Central memory CD8-positive, alpha-beta T cell (primary cell): ENCODE measurements at regions not wholly inside any gene's neighbourhood (a gene's known extent, or its start where the extent isn't known, plus 50 kb on each side); places are given as distances from the start of the nearest gene placed in this dataset.

Experiments
- ATAC-seq: fragments of 150-1000 bp; cut with Tn5 transposase; replicated peaks from 2 replicates; pipeline ENCODE4 v1.10.0; 2022; ENCODE audit warnings: mild to moderate bottlenecking, moderate FRiP score, moderate number of reproducible peaks; ENCODE audit not compliant: poor library complexity, severe bottlenecking; ENCODE audit errors: extremely low read depth
- DNase-seq, 2 donors: peaks; one replicate each; pipeline ENCODE4 v3.0.0; 2021; ENCODE audit warnings: low spot score in 2 of 2
- H3K27ac Mint-ChIP-seq: one replicate; pipeline ENCODE4 v1.8.0; 2022; ENCODE audit warnings: low read depth, mild to moderate bottlenecking, moderate library complexity, mixed read lengths
- H3K27me3 Mint-ChIP-seq: one replicate; pipeline ENCODE4 v1.8.0; 2022; ENCODE audit warnings: mixed read lengths
- H3K36me3 Mint-ChIP-seq: one replicate; pipeline ENCODE4 v1.8.0; 2022; ENCODE audit warnings: mild to moderate bottlenecking, moderate library complexity, mixed read lengths; ENCODE audit not compliant: insufficient read depth
- H3K4me1 Mint-ChIP-seq: one replicate; pipeline ENCODE4 v1.8.0; 2022; ENCODE audit warnings: mixed read lengths
- H3K4me3 Mint-ChIP-seq: one replicate; pipeline ENCODE4 v1.8.0; 2022; ENCODE audit warnings: mild to moderate bottlenecking, moderate library complexity, mixed read lengths
- H3K9me3 Mint-ChIP-seq: one replicate; pipeline ENCODE4 v1.8.0; 2022; ENCODE audit warnings: mixed read lengths

DNA sequence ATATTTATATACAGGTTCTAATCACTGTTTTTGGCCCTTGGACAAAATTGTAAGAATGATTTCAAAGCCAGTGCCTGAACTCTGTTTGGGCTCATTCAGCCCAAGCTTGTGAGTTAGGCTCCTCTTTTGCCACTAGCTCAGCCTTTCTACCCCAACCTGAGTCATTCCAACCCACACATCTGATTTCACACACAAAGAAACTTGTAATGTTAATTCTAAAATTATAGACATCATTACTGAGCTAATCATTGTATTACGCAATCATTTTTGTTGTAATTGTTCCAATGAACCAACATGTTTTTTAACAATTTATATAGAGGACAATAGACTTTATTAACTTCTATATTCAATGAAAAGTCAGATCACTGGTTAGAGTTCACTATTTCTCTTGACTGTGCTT is 441.1 kb downstream of the ETNK1 start:
- DNase-seq, result no peak
- Mint-ChIP-seq H3K36me3 (no peaks in the 10 kb centered on the region), H3K27ac (no peak overlapping the region), H3K27me3 (no peaks in the 10 kb centered on the region), H3K4me3 (no peak overlapping the region), H3K4me1 (no peaks in the 10 kb centered on the region), H3K9me3 (no peaks in the 10 kb centered on the region)
- no peak for ATAC-seq

DNA sequence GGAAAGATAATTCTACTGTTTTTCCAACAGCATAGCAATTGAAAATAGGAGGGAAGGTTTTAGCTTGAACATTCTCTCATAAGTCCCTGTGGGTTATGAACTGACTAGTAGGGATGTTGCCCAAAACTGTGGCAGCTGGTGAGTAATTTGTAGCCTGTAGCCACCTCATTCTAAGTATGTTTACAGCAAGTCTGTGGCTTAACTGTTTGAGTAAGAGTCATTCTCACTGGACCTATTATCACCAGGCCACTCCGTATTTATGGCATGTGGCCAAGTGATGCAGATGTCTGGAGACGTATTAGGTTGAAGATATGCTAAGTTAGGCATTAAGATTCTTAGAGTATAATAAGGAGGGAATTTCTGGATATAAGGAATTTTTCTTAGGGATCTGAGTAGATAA is 458.3 kb downstream of the ETNK1 start:
- no peaks in the 10 kb centered on the region for H3K4me1 Mint-ChIP-seq
- ATAC-seq, result no peak

DNA sequence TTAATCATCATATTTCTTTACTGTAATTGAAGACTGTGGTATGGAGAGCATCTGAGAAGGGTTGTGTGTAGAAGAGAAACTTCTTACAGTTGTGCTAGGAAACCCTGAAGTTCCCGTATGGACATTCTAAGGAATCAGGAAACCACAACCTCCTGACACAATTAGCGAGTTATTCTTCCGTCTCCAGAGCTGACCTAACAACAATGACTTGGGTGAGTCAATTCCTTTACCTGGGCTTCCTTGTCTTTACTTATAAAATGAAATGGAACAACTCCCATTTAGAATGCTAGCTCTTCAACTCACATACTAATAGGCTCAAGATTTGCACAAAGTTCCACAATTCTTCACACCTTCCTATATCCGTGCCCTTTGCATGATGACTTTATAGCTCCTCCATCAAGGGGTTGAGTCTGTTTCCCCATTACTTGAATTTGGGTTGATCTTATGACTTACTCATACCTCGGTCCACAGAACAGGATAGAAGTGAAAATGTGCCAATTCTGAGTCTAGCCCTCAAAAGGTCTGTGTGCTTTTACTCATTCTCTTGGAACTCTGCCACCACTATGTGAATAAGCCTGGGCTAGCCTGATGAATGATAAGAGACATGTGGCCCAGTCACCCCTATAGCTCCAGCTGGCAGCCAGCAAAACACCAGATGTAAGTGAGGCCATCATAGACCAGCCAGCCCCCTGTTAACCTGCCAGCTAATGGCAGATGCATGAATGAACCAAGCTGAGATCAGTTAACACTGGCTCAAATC is 459.4 kb downstream of the ETNK1 start:
- H3K36me3 Mint-ChIP-seq, result no peaks in the 10 kb centered on the region
- H3K4me3 Mint-ChIP-seq, result no peak overlapping the region
- ATAC-seq (no peak), DNase-seq (no peak)
- H3K27ac Mint-ChIP-seq, result no peak overlapping the region
- H3K9me3 Mint-ChIP-seq, result peaks cover 7% of the 10 kb centered on the region
- no peaks in the 10 kb centered on the region for H3K27me3 Mint-ChIP-seq
- H3K4me1 Mint-ChIP-seq, result no peaks in the 10 kb centered on the region

More for the DNA sequence above, 458.3 kb downstream of the ETNK1 start:
- no peak overlapping the region for H3K27ac Mint-ChIP-seq
- H3K27me3 Mint-ChIP-seq, result no peaks in the 10 kb centered on the region
- H3K4me3 Mint-ChIP-seq, result no peak overlapping the region
- peaks cover 7% of the 10 kb centered on the region for H3K9me3 Mint-ChIP-seq
- no peak for DNase-seq
- H3K36me3 Mint-ChIP-seq, result no peaks in the 10 kb centered on the region

DNA sequence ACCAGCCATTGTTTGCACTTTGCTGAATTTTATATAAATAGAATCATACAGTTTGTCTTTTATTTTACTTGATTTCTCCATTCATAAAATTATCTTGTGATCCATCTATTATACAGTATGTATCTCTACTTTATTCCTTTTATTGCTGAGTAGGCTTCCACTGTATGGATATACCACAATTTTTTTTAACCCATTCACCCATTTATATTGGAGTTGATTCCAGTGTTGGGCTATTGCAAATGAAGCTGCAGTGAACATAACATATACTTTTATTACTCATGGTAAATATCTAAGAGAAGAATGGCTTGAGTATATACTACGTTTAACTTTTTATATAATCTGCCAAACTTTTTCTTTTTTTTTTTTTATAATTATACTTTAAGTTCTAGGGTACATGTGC is 463.6 kb downstream of the ETNK1 start:
- DNase-seq (no peak), ATAC-seq (no peak)
- Mint-ChIP-seq H3K9me3 (peaks cover 5% of the 10 kb centered on the region), H3K27ac (no peak overlapping the region), H3K4me1 (no peaks in the 10 kb centered on the region), H3K36me3 (no peaks in the 10 kb centered on the region), H3K4me3 (no peak overlapping the region), H3K27me3 (no peaks in the 10 kb centered on the region)

DNA sequence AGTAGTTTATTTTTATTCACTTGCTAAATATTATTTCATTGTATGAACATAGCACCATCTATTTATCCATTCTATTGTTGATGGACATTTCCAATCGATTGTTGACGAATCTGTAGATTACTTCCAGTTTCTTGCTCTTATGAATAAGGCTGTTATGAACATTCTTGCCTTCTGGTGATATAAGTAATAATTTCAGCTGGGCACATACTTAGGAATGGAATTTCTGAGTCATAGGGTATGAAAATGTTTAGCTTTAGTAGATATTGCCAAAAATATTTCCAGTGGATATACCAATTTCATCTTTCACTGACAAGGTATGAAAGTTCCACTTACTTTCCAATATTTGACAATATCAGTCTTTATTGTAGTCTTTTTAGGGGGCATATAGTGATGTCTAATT is 468.5 kb downstream of the ETNK1 start:
- ATAC-seq (no peak), DNase-seq (no peak)
- Mint-ChIP-seq H3K27me3 (no peaks in the 10 kb centered on the region), H3K4me1 (no peaks in the 10 kb centered on the region), H3K27ac (no peak overlapping the region), H3K4me3 (no peak overlapping the region), H3K36me3 (no peaks in the 10 kb centered on the region), H3K9me3 (peaks cover 5% of the 10 kb centered on the region)

DNA sequence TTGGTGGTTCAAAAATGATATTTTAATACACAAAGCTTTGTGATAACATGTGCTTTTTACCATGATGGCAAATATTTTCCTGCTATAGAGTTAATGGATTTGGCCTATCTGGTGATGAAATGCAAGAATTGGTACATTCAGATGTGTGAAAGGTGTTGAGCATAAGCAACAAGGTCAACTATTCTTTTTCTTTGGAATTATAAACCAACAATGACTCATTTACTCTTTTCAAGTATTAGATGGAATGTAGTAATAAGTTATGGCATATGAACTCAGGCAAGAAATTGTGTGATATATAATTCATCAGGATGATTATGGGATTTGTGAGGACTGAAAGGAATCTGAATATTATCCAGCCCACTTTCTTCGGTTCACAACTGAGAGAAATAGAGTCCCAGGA is 471.4 kb downstream of the ETNK1 start:
- H3K4me1 Mint-ChIP-seq, result no peaks in the 10 kb centered on the region
- peaks cover 5% of the 10 kb centered on the region for H3K9me3 Mint-ChIP-seq
- no peak overlapping the region for H3K27ac Mint-ChIP-seq
- H3K27me3 Mint-ChIP-seq, result no peaks in the 10 kb centered on the region
- H3K4me3 Mint-ChIP-seq, result no peak overlapping the region
- ATAC-seq (no peak), DNase-seq (no peak)
- H3K36me3 Mint-ChIP-seq, result no peaks in the 10 kb centered on the region

DNA sequence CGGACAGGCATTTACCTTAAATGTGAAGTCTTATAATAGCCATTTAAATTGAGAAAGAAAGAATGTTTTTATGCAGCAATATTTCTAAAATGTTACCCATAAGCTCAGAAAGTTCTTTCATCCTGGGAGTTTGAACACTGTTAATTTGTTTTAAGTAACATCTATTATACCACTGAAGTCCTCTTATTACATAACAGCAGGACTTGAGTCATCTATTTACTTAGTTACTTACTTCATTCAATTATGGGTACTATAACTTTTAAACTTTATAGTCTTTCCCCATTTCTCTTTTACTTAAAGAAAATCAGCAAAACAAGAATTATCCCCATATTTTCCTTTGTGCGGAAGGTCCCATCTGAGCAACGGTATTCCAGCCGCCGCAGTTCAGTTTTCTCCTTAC is 473.1 kb downstream of the ETNK1 start:
- H3K9me3 Mint-ChIP-seq, result no peaks in the 10 kb centered on the region
- DNase-seq, result no peak

DNA sequence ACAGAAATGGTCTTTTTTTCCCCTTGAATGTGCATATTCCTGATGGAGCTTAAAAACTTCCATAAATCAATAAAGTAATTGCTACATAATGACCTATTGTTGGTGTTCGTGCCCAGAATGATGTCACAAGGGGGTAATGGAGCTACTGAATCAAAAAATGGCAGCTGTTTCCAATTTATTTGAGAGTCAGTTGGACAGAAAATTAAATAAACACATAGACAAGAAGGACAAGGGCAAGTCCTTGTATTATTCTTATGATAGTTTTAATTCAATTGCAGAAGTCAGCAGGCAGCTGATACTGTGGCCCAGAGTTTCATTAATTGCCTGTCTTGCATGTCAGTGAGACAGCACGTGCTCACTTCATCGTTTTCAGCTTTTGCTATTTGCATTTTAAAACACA is 473.5 kb downstream of the ETNK1 start:
- ATAC-seq, result no peak
- H3K36me3 Mint-ChIP-seq, result no peaks in the 10 kb centered on the region
- DNase-seq, result no peak
- H3K4me3 Mint-ChIP-seq, result no peak overlapping the region
- H3K27ac Mint-ChIP-seq, result no peak overlapping the region
- H3K27me3 Mint-ChIP-seq, result no peaks in the 10 kb centered on the region
- no peaks in the 10 kb centered on the region for H3K9me3 Mint-ChIP-seq
- no peaks in the 10 kb centered on the region for H3K4me1 Mint-ChIP-seq

More for the DNA sequence above, 473.1 kb downstream of the ETNK1 start:
- H3K4me3 Mint-ChIP-seq, result no peak overlapping the region
- H3K4me1 Mint-ChIP-seq, result no peaks in the 10 kb centered on the region
- H3K36me3 Mint-ChIP-seq, result no peaks in the 10 kb centered on the region
- no peaks in the 10 kb centered on the region for H3K27me3 Mint-ChIP-seq
- no peak overlapping the region for H3K27ac Mint-ChIP-seq
- ATAC-seq, result no peak

DNA sequence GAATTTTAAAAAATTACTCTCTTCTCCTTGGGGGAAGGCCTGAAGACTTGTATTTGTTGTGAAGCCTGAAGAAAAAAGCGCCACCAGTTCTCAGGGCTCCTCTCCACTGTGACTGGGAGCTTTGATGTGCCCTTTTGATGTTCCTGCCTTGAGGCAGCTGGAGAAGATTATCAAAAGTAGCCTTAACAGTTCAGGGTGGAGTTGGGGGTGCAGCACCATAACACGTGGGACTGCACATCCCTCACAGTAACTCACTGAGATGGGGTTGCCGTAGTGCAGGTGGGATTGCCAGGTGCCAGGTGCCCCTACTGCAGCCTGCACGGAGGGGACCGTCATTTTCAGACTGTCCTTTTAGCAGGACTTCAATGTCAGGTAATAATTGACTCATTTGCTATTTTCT is 474.1 kb downstream of the ETNK1 start:
- no peaks in the 10 kb centered on the region for H3K4me1 Mint-ChIP-seq
- no peak overlapping the region for H3K27ac Mint-ChIP-seq
- H3K27me3 Mint-ChIP-seq, result no peaks in the 10 kb centered on the region
- no peak overlapping the region for H3K4me3 Mint-ChIP-seq
- H3K36me3 Mint-ChIP-seq, result no peaks in the 10 kb centered on the region
- ATAC-seq (no peak), DNase-seq (no peak)
- no peaks in the 10 kb centered on the region for H3K9me3 Mint-ChIP-seq

DNA sequence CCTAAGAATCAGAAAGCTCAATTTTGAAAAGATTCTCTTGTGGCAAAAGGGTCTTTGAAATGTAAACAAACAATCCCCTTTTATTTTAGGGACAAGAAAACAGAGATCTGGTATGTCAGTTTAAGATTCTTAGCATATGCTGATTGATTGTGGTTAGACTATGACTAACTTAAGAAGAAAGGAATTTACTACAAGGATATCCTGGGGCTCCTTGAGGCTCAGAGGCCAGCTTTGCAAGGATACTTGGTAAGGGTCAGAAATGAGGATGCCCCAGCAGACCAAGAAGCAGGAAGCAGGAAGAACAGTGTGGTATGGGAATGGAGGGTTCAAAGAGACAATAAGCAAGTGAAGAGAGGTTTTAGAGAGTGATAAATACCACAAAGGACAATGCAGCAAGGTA is 474.6 kb downstream of the ETNK1 start:
- no peak for ATAC-seq
- no peaks in the 10 kb centered on the region for H3K4me1 Mint-ChIP-seq
- no peak overlapping the region for H3K27ac Mint-ChIP-seq
- H3K4me3 Mint-ChIP-seq, result no peak overlapping the region
- H3K9me3 Mint-ChIP-seq, result no peaks in the 10 kb centered on the region
- H3K36me3 Mint-ChIP-seq, result no peaks in the 10 kb centered on the region
- DNase-seq, result no peak
- H3K27me3 Mint-ChIP-seq, result no peaks in the 10 kb centered on the region

DNA sequence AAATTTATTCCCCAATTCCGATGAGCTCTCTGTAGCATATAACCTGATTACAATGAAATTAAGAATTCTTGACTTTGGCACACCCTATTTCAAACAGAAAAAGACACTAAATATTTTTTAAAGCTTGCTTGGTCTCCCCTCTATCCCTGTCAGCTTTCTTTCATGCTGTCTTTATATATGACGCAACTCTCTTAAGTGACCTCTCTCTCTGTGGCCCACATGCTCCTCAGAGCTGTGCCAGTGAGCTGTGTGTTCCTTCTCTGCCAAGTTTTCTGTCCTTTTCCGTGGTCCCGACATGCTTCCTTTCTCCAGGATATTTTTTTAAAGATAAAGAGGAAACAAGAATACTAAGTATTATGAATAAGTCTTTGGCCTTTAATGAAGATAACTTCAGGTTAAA is 484.0 kb downstream of the ETNK1 start:
- ATAC-seq (no peak), DNase-seq (no peak)
- Mint-ChIP-seq H3K9me3 (no peaks in the 10 kb centered on the region), H3K27me3 (no peaks in the 10 kb centered on the region), H3K36me3 (no peaks in the 10 kb centered on the region), H3K4me3 (no peak overlapping the region), H3K27ac (no peak overlapping the region), H3K4me1 (no peaks in the 10 kb centered on the region)

DNA sequence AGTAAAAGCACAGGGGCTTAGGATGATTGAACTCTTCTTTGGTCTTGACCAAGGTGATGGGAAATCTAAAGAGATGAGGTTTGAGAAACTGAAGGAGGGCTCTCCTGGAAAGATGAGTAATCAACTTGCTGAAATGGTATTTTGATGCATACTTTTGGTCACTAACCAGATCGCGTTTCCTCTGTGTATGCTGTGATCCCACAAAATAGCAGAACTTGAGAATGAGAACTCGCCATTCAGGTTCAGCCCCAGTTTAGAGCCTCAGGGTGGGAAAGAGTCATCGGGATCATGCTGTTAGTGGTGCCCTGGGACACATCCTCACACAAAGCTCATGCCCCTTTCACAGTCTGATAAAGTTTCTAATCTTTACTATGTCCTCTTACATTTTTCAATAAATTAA is 488.8 kb downstream of the ETNK1 start:
- H3K9me3 Mint-ChIP-seq, result no peaks in the 10 kb centered on the region
- ATAC-seq (no peak), DNase-seq (no peak)
- H3K27ac Mint-ChIP-seq, result no peak overlapping the region
- H3K36me3 Mint-ChIP-seq, result no peaks in the 10 kb centered on the region
- no peak overlapping the region for H3K4me3 Mint-ChIP-seq
- no peaks in the 10 kb centered on the region for H3K27me3 Mint-ChIP-seq
- H3K4me1 Mint-ChIP-seq, result no peaks in the 10 kb centered on the region

DNA sequence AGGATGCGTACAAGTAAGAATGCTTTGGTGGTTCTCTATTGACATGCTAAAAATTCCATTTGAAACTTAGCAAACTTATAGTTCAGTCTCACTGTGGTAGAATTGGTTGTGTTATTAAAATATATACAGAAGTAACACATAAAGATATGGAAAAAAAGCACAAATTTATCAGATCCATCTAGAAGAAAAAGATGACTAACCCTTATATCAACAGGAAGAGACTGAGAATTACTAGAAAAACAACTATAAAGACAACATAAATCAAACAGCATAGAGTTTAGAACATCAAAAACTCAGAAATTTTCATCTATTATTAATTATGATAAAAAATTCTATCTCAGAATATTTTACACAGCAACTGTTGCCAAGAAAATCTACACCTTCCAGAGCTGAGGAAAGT is 491.0 kb downstream of the ETNK1 start:
- Mint-ChIP-seq H3K27me3 (no peaks in the 10 kb centered on the region), H3K4me1 (no peaks in the 10 kb centered on the region), H3K36me3 (no peaks in the 10 kb centered on the region), H3K9me3 (no peaks in the 10 kb centered on the region), H3K27ac (no peak overlapping the region), H3K4me3 (no peak overlapping the region)
- DNase-seq (no peak), ATAC-seq (no peak)
